ENCODE measurements at regions not wholly inside any gene's neighbourhood (a gene's known extent, or its start where the extent isn't known, plus 50 kb on each side); places are given as distances from the start of the nearest gene placed in this dataset.

DNA sequence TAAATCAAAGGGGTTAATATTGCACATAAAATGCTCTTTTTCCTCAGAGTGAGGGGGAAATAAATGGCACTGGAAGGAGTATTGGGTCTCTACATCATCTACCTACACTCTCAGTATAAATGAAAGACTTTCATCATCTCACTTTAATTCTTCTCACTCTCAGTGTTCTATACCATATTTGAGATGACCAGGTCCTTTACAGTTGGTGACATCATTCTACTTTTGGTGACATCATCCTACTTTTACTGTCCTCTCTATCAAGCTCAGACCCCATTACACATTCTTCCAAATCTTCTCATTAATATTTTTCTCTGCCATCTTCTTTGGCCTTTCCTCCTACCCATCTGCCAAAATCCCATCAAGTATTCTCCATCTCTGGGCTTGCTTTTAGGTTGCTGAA is 74.6 kb upstream of the TMEM106B start:
- no peak overlapping the region for H3K4me3 ChIP-seq (ENCODE audit: low read depth, low read length)
- ChIA-PET POLR2A (no interaction called here), CTCF (no interaction called here)
- DNase-seq (ENCODE audit: low read depth, low spot score) = no peak
- TF ChIP-seq, protein P1, sequence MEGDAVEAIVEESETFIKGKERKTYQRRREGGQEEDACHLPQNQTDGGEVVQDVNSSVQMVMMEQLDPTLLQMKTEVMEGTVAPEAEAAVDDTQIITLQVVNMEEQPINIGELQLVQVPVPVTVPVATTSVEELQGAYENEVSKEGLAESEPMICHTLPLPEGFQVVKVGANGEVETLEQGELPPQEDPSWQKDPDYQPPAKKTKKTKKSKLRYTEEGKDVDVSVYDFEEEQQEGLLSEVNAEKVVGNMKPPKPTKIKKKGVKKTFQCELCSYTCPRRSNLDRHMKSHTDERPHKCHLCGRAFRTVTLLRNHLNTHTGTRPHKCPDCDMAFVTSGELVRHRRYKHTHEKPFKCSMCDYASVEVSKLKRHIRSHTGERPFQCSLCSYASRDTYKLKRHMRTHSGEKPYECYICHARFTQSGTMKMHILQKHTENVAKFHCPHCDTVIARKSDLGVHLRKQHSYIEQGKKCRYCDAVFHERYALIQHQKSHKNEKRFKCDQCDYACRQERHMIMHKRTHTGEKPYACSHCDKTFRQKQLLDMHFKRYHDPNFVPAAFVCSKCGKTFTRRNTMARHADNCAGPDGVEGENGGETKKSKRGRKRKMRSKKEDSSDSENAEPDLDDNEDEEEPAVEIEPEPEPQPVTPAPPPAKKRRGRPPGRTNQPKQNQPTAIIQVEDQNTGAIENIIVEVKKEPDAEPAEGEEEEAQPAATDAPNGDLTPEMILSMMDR (IDR thresholded peaks at IDR 0.05; ENCODE audit: insufficient read depth, low read length, missing control alignments) = no peak

DNA sequence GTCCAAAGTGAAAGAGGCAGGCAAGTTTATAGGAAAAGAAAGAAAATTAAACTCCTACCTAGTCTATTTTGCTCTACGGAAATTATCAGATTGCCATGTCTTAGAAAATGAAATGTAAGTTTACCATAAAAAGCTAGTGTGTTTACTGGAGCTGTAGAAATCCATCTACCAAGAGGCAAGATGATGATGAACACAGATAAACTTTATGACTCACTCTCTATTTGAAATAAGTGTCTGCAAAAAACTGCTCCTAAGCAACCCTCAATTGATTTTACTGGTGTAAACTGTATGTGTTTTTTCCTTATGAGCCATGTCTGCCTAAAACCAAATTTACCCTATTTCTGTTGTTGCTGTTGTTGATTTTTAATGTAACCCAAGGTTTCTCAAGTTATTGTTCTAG is 73.8 kb upstream of the TMEM106B start:
- TF ChIP-seq, protein P1 (IDR thresholded peaks at IDR 0.05; ENCODE audit: insufficient read depth, low read length, missing control alignments) = no peak
- POLR2A ChIA-PET = no interaction called here
- CTCF ChIA-PET = no interaction called here
- H3K4me3 ChIP-seq (ENCODE audit: low read depth, low read length) = no peak overlapping the region
- no peak for DNase-seq (ENCODE audit: low read depth, low spot score)

DNA sequence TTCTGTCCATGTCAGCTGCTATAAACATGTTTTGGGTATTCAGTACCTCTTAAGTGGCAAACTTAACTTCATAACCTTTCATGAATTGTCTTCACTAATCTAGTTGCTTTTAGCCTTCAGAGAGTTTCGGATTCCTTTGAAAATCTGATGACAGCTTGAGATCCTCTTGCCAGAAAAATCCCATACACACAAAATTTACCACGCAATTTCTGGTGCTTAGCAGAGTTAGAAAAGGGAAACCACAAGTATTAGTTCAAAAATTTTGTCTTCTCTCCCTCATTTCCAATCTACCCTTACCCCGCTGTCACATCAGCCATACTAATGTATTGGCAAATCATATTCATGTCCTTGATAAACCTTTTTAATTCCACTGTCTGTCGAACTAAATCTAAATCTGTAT is 72.7 kb upstream of the TMEM106B start:
- ChIA-PET CTCF (no interaction called here), POLR2A (no interaction called here)
- no peak for DNase-seq (ENCODE audit: low read depth, low spot score)
- TF ChIP-seq, protein P1 (IDR thresholded peaks at IDR 0.05; ENCODE audit: insufficient read depth, low read length, missing control alignments) = no peak
- no peak overlapping the region for H3K4me3 ChIP-seq (ENCODE audit: low read depth, low read length)

DNA sequence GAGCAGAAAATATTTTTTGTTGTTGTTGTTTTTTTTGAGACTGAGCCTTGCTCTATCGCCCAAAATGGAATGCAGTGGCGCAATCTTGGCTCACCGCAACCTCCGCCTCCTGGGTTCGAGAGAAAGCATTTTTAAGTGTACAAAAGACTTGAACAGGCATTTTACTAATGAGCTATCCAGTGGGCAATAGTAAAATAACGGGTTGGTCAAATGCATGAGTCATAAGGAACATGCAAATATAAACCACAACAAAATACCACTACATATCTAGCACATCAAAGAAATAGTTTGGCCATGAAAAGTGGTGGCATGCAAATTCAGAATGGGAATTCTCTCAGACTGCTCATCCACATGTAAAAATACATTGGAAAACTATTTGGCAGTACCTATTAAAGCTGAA is 71.7 kb upstream of the TMEM106B start:
- H3K4me3 ChIP-seq (ENCODE audit: low read depth, low read length) = no peak overlapping the region
- no peak for DNase-seq (ENCODE audit: low read depth, low spot score)
- POLR2A ChIA-PET = no interaction called here
- CTCF ChIA-PET = no interaction called here
- TF ChIP-seq, protein P1 (IDR thresholded peaks at IDR 0.05; ENCODE audit: insufficient read depth, low read length, missing control alignments) = no peak

DNA sequence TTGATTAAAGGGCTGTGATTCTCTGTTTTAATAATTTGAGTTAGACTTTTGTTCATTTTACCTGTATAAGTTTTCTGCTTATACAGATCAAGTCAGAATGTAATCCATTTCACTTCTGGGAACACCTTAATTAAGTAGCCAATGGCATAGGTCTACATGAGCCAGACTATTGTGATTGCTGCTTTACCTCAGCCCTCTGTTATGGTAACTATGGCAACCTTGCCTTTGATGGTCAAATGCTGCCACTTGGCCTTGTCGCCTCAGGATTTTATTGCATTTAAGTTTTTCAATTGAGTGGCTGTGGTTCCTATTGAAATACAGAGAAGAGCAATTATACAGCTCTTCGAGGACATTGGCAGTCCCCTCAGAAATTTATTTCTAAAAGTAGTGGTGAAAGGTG is 64.3 kb upstream of the TMEM106B start:
- H3K4me3 ChIP-seq (ENCODE audit: low read depth, low read length) = no peak overlapping the region
- no peak for DNase-seq (ENCODE audit: low read depth, low spot score)
- TF ChIP-seq, protein P1 (IDR thresholded peaks at IDR 0.05; ENCODE audit: insufficient read depth, low read length, missing control alignments) = no peak
- CTCF ChIA-PET = no interaction called here
- POLR2A ChIA-PET = no interaction called here

DNA sequence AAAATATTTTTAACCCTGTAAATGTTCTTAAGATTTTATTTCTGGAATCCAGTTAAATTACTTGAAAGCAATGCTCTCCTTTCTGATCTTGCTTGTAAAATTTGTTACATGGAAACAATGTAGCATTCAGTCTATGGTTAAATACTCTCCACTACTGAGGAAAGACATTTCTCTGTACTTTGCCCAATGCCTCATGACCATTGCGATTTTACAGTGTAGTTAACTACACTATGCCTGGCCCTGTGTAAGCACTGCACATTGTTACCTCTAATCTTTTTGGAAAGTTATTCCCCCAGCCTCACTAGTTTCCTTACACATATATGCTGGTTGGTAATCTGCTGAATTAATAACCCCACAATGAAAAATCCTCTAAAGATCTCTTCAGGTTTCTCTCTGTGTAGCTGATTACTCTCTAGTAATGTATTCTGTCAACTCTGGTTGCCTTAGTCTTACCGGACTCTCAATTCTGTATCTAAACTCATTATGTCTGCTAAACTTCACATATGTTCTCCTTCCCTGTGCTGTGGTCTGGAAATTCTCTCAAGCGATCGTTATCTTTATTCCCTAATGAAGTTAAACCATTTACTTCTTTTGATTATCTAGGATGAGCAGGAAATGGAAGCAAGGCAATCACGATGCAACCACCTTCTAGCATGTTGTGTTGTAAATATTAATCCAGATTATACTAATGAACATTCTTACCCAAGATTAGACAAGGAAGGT is 58.7 kb upstream of the TMEM106B start:
- TF ChIP-seq, protein P1 (IDR thresholded peaks at IDR 0.05; ENCODE audit: insufficient read depth, low read length, missing control alignments) = no peak

More for the DNA sequence above, 58.7 kb upstream of the TMEM106B start:
- ChIA-PET POLR2A (no interaction called here), CTCF (no interaction called here)
- no peak overlapping the region for H3K4me3 ChIP-seq (ENCODE audit: low read depth, low read length)
- no peak for DNase-seq (ENCODE audit: low read depth, low spot score)

Measured in AG04449 (cell line).